Breast epithelium (tissue), 3 donors: ENCODE measurements at regions not wholly inside any gene's neighbourhood (a gene's known extent, or its start where the extent isn't known, plus 50 kb on each side); places are given as distances from the start of the nearest gene placed in this dataset.

Source experiments
- CTCF ChIP-seq, 3 donors: fragments of 450-650 bp; IDR thresholded peaks; one replicate each; pipeline ENCODE4 v1.5.1; 2016 to 2017; ENCODE audit warnings: antibody characterized with exemption in 3 of 3, mild to moderate bottlenecking in 3 of 3, moderate library complexity in 3 of 3
- POLR2A ChIP-seq: fragments of 450-650 bp; IDR thresholded peaks from one replicate; pipeline ENCODE4 v1.6.1; 2016; ENCODE audit warnings: antibody characterized with exemption, mild to moderate bottlenecking, moderate library complexity

GRCh38 chr6:5855787-5856470, 150.8 kb downstream of the NRN1 start:
- no peak for TF ChIP-seq CTCF (IDR thresholded peaks at IDR 0.05)
- no peak for TF ChIP-seq POLR2A
